HG03460 (cell line): ENCODE measurements at regions not wholly inside any gene's neighbourhood (a gene's known extent, or its start where the extent isn't known, plus 50 kb on each side); places are given as distances from the start of the nearest gene placed in this dataset.
"Not testable (repeated sequence)": the region's sequence is repeated elsewhere in the genome, so short reads cannot be mapped to it uniquely, and the experiment has no call there.

Source experiments
- ATAC-seq: cut with Tn5 transposase; IDR thresholded peaks from one replicate; pipeline ENCODE4 v1.9.1; 2021; ENCODE audit not compliant: unreplicated experiment

DNA sequence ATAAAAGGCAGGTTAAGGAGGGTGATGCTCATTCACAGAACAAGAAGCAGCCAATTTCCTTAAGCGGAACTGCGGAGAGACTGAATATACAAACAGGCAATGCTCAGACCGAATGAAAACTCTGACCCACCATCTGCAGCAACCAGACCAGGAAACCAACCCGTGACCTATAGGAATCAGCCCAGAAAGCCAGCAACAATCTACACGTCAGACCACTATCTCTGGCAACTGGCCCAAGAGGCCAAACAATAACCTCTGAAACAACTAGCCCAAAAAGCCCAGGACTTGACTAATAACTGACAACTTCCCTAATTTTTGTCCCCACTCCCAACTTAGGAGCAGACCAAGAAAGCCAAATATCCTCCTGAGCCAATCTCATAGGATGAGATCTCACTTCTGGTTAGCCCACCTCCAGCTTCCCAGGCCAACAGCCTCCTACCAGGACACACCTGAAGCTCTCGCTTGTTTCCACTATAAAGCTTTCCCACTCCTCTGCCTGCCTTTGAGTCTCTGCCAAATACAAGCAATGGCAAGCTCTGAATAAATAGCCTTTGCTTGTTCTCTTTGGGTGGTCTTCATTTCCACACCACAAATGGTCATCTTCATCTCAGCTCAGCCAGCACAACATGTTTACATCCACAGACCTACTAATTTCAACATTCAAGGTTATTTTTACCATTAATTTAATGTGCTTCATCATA is 168.5 kb downstream of the HSD17B3 start:
- ATAC-seq = no peak

DNA sequence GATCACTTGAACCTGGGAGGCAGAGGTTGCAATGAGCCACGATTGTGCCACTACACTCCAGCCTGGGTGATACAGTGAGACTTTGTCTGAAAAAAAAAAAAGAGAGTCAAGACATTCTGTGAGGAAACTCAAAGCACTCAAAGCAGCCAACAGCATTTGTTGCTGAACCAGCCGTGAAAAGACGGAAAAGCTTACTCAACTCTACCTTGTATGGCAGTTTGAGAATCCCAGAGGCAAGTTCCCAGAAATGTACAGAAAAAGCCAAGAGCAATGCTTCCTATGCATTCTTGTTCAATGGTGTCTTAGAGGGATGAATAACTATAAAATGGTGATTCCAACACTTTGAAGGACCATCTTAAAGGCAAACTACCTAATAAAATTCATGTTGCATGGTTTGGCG is 170.2 kb downstream of the HSD17B3 start:
- ATAC-seq = no peak

DNA sequence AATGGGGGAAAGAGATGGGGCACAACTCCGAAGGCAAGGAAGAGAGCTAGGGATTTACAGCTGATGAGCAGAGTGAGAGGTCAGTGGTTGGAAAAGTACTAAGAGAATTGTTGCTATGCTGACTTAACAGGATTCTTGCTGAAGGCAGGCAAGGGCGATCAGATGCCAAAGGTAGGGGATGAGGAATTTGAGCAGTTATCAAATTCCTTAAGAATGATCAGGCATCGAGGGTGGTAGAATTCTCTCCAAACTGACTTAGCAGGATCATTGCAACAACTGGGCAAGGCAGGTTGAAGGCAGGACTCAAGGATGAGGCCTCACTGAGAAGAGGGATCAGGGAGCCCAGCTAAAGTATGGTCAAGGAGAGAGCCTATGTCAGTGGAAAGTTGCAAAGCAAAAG is 171.0 kb downstream of the HSD17B3 start:
- ATAC-seq = no peak

DNA sequence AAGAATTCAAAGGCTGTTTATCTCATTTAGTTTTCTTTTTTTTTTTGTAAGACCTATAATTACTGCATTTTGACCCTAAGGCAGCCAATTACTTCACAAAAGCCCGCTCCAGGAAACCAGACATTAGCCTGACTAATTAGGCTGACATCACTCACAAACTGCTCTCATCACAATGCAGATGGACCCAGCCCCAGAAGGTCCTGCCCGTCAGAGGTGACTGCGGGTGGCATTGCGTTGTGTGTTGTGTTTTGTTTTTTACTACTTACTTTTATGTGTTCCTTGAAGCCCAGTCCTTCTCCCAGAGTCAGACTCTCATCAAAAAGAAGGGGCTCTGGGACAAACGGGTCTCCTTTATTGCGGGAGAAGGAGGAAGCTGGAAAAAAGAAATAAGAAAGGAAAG is 172.2 kb downstream of the HSD17B3 start:
- ATAC-seq = no peak

DNA sequence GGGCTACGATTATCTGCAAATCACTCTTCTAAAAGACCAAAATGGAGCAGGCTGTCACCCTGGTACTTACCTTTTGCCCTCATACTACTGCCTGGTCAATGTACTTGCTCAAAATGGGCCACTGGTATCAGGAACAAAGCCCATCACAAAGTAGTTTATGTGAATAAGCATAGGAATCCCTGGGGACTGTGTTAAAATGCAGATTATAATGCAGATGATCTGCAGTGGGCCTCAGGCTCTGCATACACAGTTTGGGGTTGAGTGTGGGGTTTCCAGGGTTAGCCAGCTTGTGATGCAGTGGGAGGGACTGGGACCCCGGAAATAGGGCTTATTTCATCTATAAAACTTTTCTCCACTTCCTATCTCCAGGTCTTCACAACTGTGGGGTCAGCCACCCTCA is 173.1 kb downstream of the HSD17B3 start:
- no peak for ATAC-seq

DNA sequence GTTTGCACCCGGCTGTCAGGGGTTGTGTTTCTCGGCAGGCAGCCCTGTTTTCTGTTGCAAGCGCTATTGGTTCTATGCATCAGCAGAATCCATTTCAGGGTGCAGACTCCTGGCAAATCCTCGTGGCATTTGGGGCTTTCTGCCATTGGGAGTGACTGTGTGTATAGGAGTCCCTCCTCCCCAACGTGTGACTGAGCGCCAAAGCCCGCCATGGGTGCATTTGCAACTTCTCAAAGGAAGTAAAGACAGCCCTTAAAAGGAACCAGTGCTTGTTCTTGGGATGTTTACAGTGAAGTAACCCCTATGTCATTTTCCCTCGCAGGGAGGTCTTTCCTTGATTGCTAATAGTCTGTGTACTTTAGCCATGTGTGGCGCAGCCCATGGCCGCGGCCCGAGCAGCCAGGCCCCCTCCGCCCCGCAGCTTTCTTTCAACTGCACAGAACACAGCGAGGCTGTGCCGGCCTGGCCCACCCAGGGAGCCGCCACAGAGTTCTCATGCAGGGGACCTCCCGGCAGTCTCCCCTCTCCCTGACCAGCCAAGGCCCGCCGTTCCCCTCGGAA is 175.6 kb downstream of the HSD17B3 start:
- ATAC-seq = no peak

DNA sequence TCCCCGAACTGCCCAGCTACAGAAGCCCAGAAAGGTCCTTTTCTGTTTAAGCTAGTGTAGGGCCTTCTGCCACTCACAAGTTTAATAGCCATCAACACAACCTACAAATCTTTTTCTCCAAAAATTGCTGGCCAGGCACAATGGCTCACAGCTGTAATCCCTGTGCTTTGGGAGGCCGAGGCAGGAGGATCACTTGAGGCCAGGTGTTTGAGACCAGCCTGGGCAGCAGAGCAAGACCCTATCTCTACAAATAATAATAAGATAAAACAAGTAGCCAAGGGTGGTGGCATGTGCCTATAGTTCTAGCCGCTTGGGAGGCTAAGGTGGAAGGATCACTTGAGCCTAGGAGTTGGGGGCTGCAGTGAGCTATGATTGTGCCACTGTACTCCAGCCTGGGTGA is 176.4 kb downstream of the HSD17B3 start:
- no peak for ATAC-seq

DNA sequence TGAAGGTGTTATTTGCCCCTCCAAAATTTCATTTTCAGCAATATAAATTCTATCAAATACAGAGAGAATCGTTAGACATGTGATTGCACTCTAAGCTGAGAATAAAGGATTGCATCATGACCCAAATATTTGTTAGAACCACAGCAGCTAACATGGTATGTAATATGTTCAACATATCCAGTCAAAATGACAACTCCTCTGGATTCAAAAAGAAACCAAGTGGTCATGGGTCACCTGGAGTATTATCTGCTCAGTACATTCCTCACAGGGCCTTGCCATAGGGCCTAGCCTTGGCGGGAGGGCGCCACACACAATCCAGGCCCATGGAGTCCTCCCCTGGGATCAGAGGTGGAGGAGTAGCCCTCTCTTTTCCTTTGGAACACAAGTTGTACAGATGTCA is 179.2 kb downstream of the HSD17B3 start:
- no peak for ATAC-seq

DNA sequence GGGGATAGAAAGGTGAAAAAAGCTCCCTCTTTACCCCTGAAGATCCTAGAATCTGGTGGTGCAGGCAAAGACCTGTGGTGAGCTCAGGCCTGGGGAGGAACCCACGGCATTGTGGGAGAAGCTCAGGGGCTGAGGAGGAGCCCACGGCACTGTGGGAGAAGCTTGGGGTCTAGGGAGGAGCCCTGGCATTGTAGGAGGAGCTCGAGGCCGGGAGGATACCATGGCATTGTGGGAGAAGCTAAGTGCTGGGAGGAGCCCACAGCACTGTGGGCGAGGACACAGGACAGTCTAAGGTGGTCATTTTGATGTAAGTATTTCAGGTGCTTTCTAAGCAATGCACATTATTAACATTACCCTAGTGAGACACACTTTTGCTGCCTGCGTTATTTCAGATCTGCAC is 179.7 kb downstream of the HSD17B3 start:
- ATAC-seq = no peak

DNA sequence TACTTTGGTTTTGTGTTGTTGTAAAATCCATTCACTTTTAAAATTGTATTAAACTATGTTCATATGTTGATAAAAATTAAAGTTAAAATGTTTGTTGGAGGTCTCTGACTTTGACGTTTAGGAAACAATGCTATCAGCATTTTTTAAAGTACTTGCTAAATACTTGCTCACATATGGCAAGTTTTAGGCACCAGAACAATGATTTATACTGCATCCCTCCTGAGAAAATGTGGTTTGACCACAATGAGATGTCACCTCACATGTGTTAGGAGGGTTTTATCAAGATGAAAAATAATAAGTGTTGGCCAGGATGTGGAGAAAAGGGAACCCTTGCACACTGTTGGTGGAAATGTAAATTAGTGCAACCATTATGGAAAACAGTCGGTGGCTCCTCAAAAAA is 180.8 kb downstream of the HSD17B3 start:
- no peak for ATAC-seq

DNA sequence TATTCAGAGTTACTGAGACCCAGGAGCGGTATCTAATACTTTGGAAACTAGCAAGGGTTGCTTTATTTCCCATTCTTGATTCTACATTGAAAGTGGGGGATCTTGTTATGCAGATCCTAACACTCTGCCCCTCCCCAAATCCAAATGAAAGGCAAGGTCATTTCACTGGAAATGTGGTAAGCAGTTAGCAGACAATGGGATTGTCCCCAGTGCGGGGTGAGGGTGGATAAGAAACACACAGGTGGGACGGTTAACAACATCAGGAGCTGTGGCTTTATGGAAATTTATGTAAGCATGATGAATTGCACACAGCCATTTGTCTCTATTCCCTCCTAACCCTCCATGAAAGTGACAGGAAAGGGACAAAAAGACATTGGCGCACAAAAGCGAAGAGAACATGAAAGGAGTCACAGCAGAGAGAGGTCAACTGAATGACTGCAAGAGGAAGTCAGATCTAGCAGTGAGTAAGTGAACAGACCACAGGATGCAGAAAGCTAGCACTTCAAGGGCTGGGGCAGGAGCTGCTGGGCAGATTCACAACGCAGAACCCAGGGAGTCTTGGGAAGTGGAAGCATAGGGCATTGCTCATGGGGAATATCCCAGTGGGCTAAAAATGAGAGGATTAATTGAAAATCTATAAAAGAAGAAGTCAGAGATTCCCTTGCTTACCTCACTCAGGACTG is 184.4 kb downstream of the HSD17B3 start:
- no peak for ATAC-seq

DNA sequence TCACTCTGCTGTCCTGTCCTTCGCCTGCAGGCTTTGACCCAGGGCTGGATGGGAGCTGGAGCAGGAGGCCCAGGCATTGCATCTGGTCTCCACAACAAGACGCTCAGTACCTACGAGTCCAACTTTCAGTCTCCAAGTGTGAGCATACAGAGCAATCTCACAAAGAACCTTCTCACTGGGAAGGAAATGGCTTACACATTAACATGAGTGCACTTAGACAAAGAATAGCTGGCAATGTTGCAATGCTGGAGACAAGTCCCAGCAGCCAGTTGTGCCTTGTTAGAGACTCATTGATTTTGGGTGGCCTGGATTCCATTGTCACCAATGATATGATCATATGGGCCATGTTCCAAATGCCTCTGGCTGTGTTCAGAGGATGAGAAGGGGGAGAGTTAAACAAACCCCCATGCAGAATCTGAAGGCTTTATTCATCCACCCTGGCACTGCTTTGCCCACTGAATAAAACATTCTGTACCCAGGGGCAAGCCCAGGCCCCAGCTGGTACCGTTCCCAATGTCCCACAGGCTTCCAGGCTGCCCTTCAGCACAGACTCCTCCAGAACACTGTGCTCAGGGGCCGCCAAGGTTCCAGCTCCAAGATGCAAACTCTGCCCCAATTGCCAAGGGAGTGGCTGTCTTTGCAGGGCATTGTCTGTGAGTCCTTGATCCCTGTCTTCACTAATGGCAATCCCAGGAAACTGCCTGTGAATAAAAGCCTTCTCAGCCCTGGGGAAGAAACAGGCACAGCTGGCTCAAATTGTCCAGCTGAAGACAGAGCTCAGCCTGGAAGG is 185.5 kb downstream of the HSD17B3 start:
- no peak for ATAC-seq

DNA sequence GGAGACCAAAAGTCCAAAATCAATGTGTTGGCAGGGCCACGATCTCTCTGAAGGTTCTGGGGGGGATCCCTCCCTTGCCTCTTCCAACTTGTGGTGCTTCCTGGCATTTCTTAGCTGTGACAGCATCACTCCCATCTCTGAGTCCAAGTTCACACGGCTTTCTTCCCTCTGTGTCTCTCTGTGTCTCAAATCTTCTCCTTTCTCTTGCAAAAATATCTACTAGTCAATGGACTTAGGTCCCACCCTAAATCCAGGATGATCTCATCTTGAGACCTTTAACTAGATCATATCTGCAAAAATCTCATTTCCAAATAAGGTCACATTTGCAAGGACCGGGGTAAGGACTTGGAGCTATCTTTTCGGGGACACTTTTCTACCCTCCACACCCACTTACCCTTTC is 186.1 kb downstream of the HSD17B3 start:
- no peak for ATAC-seq

DNA sequence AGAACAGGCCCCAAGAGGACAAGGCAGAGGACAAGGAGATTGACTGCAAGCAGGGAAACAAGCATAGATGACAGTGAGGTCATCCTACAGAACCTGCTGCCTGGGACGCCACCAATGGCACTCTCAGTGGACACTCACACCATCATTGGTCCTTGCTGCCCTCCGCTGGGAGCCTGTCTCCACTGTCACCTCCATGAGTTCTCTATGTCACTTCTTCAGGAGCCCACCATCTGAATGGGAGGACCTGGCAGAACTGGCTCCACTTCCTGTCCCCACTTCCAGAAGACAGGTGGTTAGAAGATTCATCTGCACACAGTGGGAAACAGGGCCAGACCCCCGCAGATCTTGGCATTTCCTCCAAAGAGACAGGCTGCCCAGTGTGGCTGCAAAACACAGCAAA is 188.9 kb downstream of the HSD17B3 start:
- no peak for ATAC-seq

DNA sequence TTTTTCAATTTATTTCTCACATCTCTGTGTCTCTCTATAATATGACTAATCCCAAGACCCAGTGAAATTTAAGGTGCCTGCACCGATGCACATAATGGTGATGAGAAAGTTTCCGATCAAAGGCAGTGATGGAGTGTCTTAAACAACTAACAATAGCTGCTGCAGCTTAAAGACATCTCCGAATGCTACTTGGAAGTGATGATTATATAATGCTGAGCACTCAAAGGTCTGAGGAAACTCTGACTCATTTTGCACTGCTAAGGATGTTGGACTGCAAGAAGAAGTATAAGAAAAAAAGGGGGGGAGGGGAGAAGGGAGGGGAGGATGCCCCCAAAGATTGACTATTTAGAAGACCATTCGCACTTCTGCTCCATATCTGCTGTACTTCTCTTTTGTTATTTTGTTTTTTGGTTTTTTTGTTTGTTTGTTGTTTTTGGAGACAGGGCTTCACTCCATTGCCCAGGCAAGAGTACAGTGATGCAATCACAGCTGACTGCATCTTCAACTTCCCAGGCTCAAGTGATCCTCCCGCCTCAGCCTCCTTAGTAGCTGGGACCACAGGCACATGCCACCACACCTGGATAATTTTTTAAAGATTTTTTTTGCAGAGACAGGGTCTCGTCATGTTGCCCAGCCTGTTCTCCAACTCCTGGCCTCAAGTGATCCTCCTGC is 192.2 kb downstream of the HSD17B3 start:
- no peak for ATAC-seq

DNA sequence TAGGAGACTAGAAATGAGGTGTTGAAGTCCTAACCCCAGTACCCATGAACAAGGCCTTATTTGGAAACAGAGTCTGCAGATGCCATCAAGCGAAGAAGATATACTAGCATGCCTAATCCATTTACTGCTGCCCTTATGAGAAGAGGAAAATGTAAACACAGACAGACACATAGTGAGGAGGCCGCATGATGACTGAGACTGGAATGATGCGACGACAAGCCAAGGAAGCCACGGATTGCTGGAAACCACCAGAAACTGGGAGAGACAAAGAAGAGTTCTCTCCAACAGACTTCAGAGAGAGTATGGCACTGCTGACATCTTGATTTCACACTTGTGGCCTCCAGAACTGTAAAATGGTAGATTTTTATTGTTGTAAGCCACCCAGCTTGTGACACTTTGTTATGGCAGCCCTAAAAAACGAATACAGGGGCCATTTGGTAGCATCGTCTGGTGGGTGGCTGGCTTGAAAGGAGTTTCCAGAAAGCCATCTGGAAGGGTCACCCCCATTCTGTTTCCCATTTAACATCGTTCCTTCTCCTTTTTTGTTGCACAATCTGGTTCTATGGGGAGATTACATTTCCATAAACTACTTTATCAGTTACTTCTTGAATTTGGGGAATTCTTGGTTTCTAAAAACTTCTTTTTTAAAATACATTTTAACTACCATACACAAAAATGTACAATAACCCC is 193.1 kb downstream of the HSD17B3 start:
- ATAC-seq = no peak

DNA sequence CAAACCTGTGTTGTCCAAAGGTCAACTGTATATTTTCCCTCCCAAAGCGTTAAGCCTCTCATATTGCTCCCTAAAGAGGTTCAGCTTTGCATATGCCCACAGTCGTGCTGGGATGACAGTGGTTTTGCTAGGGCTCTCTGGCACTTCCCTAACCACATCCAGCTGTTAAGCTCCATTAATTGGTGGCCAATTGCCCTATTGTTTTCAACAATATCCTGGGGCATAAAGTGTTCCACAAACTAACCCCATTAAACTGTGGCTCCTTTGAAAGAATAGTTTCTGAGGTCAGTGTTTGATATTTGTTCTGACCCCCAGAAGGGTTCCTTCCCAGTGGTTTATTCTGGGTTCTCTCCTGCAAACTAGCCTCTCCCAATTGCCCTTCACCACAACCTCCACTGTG is 194.5 kb downstream of the HSD17B3 start:
- no peak for ATAC-seq

DNA sequence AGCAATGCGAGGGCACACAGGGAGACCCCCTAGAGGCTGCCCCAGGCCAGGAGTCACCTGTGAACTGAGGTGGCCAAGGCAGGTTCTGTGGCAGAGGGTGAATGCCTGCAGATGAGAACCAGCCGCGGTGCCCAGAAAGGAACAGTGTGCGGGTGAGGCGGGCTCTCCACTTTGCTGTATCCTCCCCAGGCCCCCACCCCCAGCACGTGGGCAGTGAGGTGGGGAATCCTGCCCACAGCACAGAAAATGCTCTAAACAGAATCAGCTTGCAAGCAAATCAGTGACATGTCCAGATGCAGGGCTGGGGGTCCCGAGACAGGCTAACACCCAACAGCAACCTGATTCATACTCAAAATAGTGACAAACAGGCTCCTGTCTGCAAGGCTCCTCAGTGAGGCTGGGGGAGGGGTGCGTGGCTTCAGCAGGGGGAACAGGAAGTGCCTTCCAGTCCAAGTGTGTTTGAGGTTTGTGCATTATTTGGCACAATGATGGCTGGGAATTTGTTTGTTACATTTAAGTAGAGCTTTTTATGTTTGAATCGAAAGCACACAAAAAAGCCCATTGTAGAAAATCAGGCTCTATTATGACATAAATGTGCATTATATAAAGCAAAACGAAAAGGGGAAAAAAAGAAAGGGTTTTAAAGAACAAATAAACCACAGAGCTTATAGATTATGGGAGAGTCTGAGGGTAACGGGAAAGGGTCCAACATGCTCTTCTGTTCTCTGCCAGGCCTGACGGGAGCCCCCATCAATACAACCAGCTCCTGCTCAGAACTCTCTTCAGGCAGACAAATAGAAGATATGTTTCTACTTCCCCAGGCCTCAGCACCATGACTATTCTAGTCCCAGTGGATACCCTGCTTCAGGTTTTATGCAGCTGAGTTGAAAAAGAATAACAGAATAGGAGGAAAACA is 201.3 kb downstream of the HSD17B3 start:
- ATAC-seq = no peak

DNA sequence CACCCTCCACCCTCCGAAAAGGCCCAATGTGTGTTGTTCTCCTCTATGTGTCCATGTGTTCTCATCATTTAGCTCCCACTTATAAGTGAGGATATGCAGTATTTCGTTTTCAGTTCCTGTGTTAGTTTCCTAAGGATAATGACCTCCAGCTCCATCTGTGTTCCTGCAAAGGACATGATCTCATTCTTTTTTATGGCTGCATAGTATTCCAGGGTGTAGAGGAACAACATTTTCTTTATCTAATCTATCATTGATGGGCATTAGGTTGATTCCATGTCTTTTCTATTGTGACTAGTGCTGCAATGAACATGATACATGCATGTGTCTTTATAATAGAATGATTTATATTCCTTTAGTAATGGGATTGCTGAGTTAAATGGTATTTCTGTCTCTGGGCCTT is 211.3 kb downstream of the HSD17B3 start:
- not testable (repeated sequence) for ATAC-seq
